EL (cell line): ENCODE measurements at regions not wholly inside any gene's neighbourhood (a gene's known extent, or its start where the extent isn't known, plus 50 kb on each side); places are given as distances from the start of the nearest gene placed in this dataset.
A peak's percentile ranks its signal among the peaks of the same experiment; 100 is the strongest.
"Not testable (repeated sequence)": the region's sequence is repeated elsewhere in the genome, so short reads cannot be mapped to it uniquely, and the experiment has no call there.

ENCODE experiments used
- DNase-seq: peaks from one replicate; pipeline ENCODE4 v3.0.0-alpha.2; 2016

GRCh38 chr6:121695329-121695728 lies 259.9 kb downstream of the GJA1 start:
- DNase-seq: peak; percentile 30

GRCh38 chr6:121697921-121698320 lies 262.5 kb downstream of the GJA1 start:
- peak; percentile 8 for DNase-seq

GRCh38 chr6:121698617-121699016 lies 263.2 kb downstream of the GJA1 start:
- DNase-seq: no peak

- DNase-seq: not testable (repeated sequence)
These were observed 267.7 kb downstream of the GJA1 start for GRCh38 chr6:121703129-121703528.

GRCh38 chr6:121711472-121711871 lies 276.0 kb downstream of the GJA1 start:
- no peak for DNase-seq

GRCh38 chr6:121717686-121718085 lies 282.2 kb downstream of the GJA1 start:
- DNase-seq: no peak

- not testable (repeated sequence) for DNase-seq
These were observed 285.4 kb downstream of the GJA1 start for GRCh38 chr6:121720867-121721266.

GRCh38 chr6:121723623-121724022 lies 288.2 kb downstream of the GJA1 start:
- no peak for DNase-seq

- no peak for DNase-seq
These were observed 289.1 kb downstream of the GJA1 start for GRCh38 chr6:121724576-121724975.

- DNase-seq: peak; percentile 4
These were observed 291.1 kb downstream of the GJA1 start for GRCh38 chr6:121726596-121726995.

GRCh38 chr6:121730616-121731015 lies 295.2 kb downstream of the GJA1 start:
- no peak for DNase-seq

GRCh38 chr6:121731381-121731780 lies 295.9 kb downstream of the GJA1 start:
- no peak for DNase-seq

GRCh38 chr6:121732641-121733040 lies 297.2 kb downstream of the GJA1 start:
- DNase-seq: no peak

- DNase-seq: peak; percentile 2
These were observed 297.8 kb downstream of the GJA1 start for GRCh38 chr6:121733234-121733633.

- DNase-seq: not testable (repeated sequence)
These were observed 304.7 kb downstream of the GJA1 start for GRCh38 chr6:121740188-121740587.

GRCh38 chr6:121743691-121744090 lies 308.2 kb downstream of the GJA1 start:
- no peak for DNase-seq

GRCh38 chr6:121748376-121748775 lies 312.9 kb downstream of the GJA1 start:
- DNase-seq: peak; percentile 17

GRCh38 chr6:121748850-121749249 lies 313.4 kb downstream of the GJA1 start:
- no peak for DNase-seq

GRCh38 chr6:121755485-121755884 lies 320.0 kb downstream of the GJA1 start:
- DNase-seq: no peak

GRCh38 chr6:121756666-121757065 lies 321.2 kb downstream of the GJA1 start:
- DNase-seq: no peak

GRCh38 chr6:121759370-121759769 lies 323.9 kb downstream of the GJA1 start:
- DNase-seq: no peak

- DNase-seq: no peak
These were observed 324.7 kb downstream of the GJA1 start for GRCh38 chr6:121760191-121760590.

GRCh38 chr6:121760745-121761144 lies 325.3 kb downstream of the GJA1 start:
- DNase-seq: no peak

- DNase-seq: no peak
These were observed 329.0 kb downstream of the GJA1 start for GRCh38 chr6:121764493-121764892.

- peak; percentile 31 for DNase-seq
These were observed 329.6 kb downstream of the GJA1 start for GRCh38 chr6:121765060-121765459.

- DNase-seq: no peak
These were observed 331.8 kb downstream of the GJA1 start for GRCh38 chr6:121767211-121767610.
